OCI-LY1 (cell line): ENCODE measurements at regions not wholly inside any gene's neighbourhood (a gene's known extent, or its start where the extent isn't known, plus 50 kb on each side); places are given as distances from the start of the nearest gene placed in this dataset.

ENCODE experiments used
- EZH2 ChIP-seq: fragments of 200-600 bp; sonication (generic), shearing (Covaris generic); IDR thresholded peaks from 2 replicates; pipeline ENCODE4 v1.8.0; 2017; ENCODE audit warnings: borderline replicate concordance, mixed run types, mild to moderate bottlenecking, antibody characterized with exemption, low read length, moderate library complexity, mixed read lengths
- TF ChIP-seq, protein P1 (sequence below): fragments of 200-600 bp; sonication (generic), shearing (Covaris generic); IDR thresholded peaks from 2 replicates; pipeline ENCODE4 v1.5.1; 2017; ENCODE audit warnings: mild to moderate bottlenecking, antibody characterized with exemption, low read length, moderate library complexity, mixed read lengths

DNA sequence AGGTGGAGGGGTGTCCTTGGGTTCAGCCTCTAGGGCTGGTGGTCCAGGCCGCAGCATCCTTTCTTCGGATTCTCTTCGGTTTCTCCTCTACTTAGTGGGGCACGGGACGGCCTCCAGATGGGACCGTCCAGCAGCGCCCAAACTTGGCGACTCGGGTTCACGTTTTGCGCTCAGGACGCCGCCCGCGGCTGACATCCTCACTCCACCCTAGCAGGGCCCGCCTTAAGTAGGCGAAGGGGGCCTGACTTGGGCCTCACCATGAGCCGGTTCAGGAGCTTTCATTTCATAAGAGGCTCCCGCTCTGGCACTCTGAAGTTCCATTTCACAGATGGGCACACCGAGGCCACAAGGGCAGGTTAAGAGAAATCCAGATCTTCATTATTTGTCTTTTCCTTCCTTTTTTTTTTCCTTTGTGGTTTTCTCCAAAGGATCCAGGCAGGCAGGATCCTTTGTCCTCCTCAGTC lies 141.2 kb downstream of the SEC14L1 start:
- TF ChIP-seq, protein P1, sequence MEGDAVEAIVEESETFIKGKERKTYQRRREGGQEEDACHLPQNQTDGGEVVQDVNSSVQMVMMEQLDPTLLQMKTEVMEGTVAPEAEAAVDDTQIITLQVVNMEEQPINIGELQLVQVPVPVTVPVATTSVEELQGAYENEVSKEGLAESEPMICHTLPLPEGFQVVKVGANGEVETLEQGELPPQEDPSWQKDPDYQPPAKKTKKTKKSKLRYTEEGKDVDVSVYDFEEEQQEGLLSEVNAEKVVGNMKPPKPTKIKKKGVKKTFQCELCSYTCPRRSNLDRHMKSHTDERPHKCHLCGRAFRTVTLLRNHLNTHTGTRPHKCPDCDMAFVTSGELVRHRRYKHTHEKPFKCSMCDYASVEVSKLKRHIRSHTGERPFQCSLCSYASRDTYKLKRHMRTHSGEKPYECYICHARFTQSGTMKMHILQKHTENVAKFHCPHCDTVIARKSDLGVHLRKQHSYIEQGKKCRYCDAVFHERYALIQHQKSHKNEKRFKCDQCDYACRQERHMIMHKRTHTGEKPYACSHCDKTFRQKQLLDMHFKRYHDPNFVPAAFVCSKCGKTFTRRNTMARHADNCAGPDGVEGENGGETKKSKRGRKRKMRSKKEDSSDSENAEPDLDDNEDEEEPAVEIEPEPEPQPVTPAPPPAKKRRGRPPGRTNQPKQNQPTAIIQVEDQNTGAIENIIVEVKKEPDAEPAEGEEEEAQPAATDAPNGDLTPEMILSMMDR: no peak
- no peak for TF ChIP-seq EZH2
